ENCODE measurements at regions not wholly inside any gene's neighbourhood (a gene's known extent, or its start where the extent isn't known, plus 50 kb on each side); places are given as distances from the start of the nearest gene placed in this dataset.

DNA sequence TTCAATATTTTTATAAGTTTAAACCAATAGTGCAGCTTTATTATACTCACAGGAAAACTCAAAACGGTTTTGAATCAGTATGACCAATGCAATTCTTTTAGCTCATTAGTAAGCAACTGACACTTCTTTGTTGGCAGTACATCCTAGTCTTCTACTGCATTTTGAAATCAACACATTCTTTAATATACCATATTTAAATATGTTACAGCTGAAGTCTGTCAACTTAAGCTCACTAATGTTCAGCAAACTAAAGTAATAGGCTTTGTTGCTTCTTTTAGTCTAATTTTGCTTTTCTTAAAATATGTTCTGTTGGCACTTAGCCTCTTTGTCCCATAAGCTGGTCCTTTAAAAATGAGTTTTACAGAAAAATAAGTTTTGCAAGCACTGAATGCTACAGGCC is 55.4 kb upstream of the CCBE1 start:
- H3K9me3 Mint-ChIP-seq: peaks cover 3% of the 10 kb centered on the region
- ATAC-seq (replicated peaks): no peak

DNA sequence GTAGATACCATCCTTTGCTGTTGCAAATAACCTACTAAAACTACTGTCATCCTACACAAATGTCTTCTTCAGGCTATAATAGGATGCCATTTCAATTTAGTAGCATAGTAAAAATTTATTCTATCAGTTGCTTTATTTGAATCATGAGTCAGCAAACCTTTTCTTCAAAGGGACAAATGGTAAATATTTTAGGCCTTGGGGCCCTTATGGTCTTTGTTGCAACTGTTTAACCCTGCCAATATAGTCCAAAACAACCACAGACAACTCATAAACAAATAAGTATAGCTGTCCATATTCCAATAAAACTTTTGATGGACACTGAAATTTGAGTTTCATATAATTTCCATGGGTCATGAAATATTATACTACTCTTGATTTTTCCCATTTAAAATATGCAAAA is 54.0 kb upstream of the CCBE1 start:
- Mint-ChIP-seq H3K36me3 (ENCODE audit: low read depth) (no peaks in the 10 kb centered on the region), H3K27ac (no peak overlapping the region), H3K4me3 (no peak overlapping the region), H3K27me3 (peaks cover 11% of the 10 kb centered on the region), H3K9me3 (peaks cover 7% of the 10 kb centered on the region), H3K4me1 (no peaks in the 10 kb centered on the region)
- no peak for ATAC-seq (replicated peaks)

More for the DNA sequence above, 55.4 kb upstream of the CCBE1 start:
- Mint-ChIP-seq H3K36me3 (ENCODE audit: low read depth) (no peaks in the 10 kb centered on the region), H3K4me3 (no peak overlapping the region), H3K27ac (no peak overlapping the region), H3K27me3 (peaks cover 6% of the 10 kb centered on the region), H3K4me1 (no peaks in the 10 kb centered on the region)

DNA sequence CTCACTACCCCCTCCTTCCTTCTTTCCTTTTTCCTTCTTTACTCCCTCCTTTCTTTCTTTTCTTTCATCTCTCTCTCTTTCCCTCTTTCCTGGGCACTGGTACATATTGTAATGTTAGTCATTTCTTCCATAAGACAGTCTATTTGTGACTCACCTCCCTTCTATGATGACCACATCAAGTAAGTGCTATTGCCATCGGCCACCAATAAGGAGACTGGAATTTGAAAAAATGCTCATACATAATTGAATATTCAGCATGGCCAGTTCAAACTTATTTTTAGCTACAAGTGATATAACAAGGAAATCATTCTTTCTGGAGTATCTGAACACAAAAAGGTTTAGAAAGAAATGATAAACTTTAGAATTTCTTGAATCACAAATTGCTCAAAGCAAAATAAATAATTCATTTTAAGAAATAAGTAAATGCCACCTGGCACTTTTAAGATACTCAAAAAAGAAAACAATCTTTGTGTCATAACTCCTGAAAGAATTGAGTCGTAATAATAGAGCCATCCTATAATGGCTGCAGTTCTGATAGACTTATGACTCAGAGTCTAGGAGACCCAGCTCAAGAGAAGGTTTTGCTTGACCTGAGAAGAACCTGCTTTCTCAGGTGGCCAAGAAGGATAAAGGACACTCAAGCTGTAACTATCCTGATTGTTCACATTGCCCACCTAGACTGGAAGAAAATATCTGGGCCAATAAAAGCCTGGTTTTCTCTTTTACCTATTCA is 51.6 kb upstream of the CCBE1 start:
- Mint-ChIP-seq H3K27me3 (peaks cover 13% of the 10 kb centered on the region), H3K4me3 (no peak overlapping the region), H3K36me3 (ENCODE audit: low read depth) (no peaks in the 10 kb centered on the region), H3K27ac (no peak overlapping the region), H3K4me1 (no peaks in the 10 kb centered on the region), H3K9me3 (peaks cover 7% of the 10 kb centered on the region)
- ATAC-seq (replicated peaks): no peak
